Pons (tissue), 1 donor: ENCODE measurements at regions not wholly inside any gene's neighbourhood (a gene's known extent, or its start where the extent isn't known, plus 50 kb on each side); places are given as distances from the start of the nearest gene placed in this dataset.
A peak's percentile ranks its signal among the peaks of the same experiment; 100 is the strongest.
"Not testable (repeated sequence)": the region's sequence is repeated elsewhere in the genome, so short reads cannot be mapped to it uniquely, and the experiment has no call there.

Source experiments
- DNase-seq: peaks from one replicate; pipeline ENCODE4 v3.0.0-alpha.2; 2016; ENCODE audit warnings: low spot score

- DNase-seq = peak; percentile 76
Observed at GRCh38 chr17:21551081-21551881, 141.0 kb upstream of the KCNJ18 start.

- DNase-seq = not testable (repeated sequence)
Observed at GRCh38 chr17:21558921-21559320, 133.4 kb upstream of the KCNJ18 start.

- no peak for DNase-seq
Observed at GRCh38 chr17:21564262-21564661, 128.1 kb upstream of the KCNJ18 start.

GRCh38 chr17:21564757-21565156 is 127.6 kb upstream of the KCNJ18 start:
- not testable (repeated sequence) for DNase-seq

- not testable (repeated sequence) for DNase-seq
Observed at GRCh38 chr17:21570427-21570826, 121.9 kb upstream of the KCNJ18 start.

GRCh38 chr17:21572148-21572547 is 120.2 kb upstream of the KCNJ18 start:
- not testable (repeated sequence) for DNase-seq

- not testable (repeated sequence) for DNase-seq
Observed at GRCh38 chr17:21573271-21573960, 118.9 kb upstream of the KCNJ18 start.

- DNase-seq = peak; percentile 75
Observed at GRCh38 chr17:21573961-21574610, 118.2 kb upstream of the KCNJ18 start.

GRCh38 chr17:21574611-21575255 is 117.6 kb upstream of the KCNJ18 start:
- DNase-seq = not testable (repeated sequence)

GRCh38 chr17:21578783-21579182 is 113.5 kb upstream of the KCNJ18 start:
- not testable (repeated sequence) for DNase-seq

GRCh38 chr17:21592774-21593173 is 99.5 kb upstream of the KCNJ18 start:
- no peak for DNase-seq

- DNase-seq = not testable (repeated sequence)
Observed at GRCh38 chr17:21593452-21594105, 98.7 kb upstream of the KCNJ18 start.

GRCh38 chr17:21595086-21595485 is 97.2 kb upstream of the KCNJ18 start:
- DNase-seq = no peak

- no peak for DNase-seq
Observed at GRCh38 chr17:21602176-21602575, 90.1 kb upstream of the KCNJ18 start.

GRCh38 chr17:21603292-21603691 is 89.0 kb upstream of the KCNJ18 start:
- DNase-seq = not testable (repeated sequence)

- not testable (repeated sequence) for DNase-seq
Observed at GRCh38 chr17:21611443-21611842, 80.9 kb upstream of the KCNJ18 start.

- DNase-seq = not testable (repeated sequence)
Observed at GRCh38 chr17:21612123-21613070, 79.9 kb upstream of the KCNJ18 start.

GRCh38 chr17:21613071-21613429 is 79.3 kb upstream of the KCNJ18 start:
- no peak for DNase-seq

- DNase-seq = not testable (repeated sequence)
Observed at GRCh38 chr17:21626987-21627386, 65.3 kb upstream of the KCNJ18 start.
